BLaER1 treated with 17β-estradiol and CSF1 and Interleukin-3, amounts not matched to agents 10 nM and 100 nM (cell line): ENCODE measurements at regions not wholly inside any gene's neighbourhood (a gene's known extent, or its start where the extent isn't known, plus 50 kb on each side); places are given as distances from the start of the nearest gene placed in this dataset.
"Not testable (repeated sequence)": the region's sequence is repeated elsewhere in the genome, so short reads cannot be mapped to it uniquely, and the experiment has no call there.

Source experiments
- H3K27ac ChIP-seq, 11 experiments: shearing (Covaris generic); formaldehyde crosslinking; 2 replicates each; pipeline ENCODE4 v1.8.1; 2022
- H3K27me3 ChIP-seq, 11 experiments: shearing (Covaris generic); formaldehyde crosslinking; 2 replicates each; pipeline ENCODE4 v1.8.1; 2022
- H3K36me3 ChIP-seq, 11 experiments: shearing (Covaris generic); formaldehyde crosslinking; 2 replicates each; pipeline ENCODE4 v1.8.1; 2022
- H3K4me1 ChIP-seq, 10 experiments: shearing (Covaris generic); formaldehyde crosslinking; 2 replicates each; pipeline ENCODE4 v1.8.1; 2022
- H3K4me2 ChIP-seq, 11 experiments: shearing (Covaris generic); formaldehyde crosslinking; 2 replicates each; pipeline ENCODE4 v1.8.1; 2022
- H3K4me3 ChIP-seq, 10 experiments: shearing (Covaris generic); formaldehyde crosslinking; 2 replicates each; pipeline ENCODE4 v1.8.1; 2022
- H3K9ac ChIP-seq, 11 experiments: shearing (Covaris generic); formaldehyde crosslinking; 2 replicates each; pipeline ENCODE4 v1.8.1; 2022
- H3K9me3 ChIP-seq, 11 experiments: shearing (Covaris generic); formaldehyde crosslinking; replicated peaks in 1 of 11; 2 replicates each; pipeline ENCODE4 v1.8.1; 2022
- H4K20me1 ChIP-seq, 11 experiments: shearing (Covaris generic); formaldehyde crosslinking; 2 replicates each; pipeline ENCODE4 v1.8.1; 2022
- Cebpa-rat ChIP-seq, 11 experiments: shearing (Covaris generic); IDR thresholded peaks; 2 replicates each; pipeline ENCODE4 v1.8.1; 2022

GRCh38 chr5:126014676-126015075 lies 408.5 kb upstream of the GRAMD2B start:
- H3K27ac ChIP-seq, result no peak overlapping the region
- no peaks in the 10 kb centered on the region for H3K36me3 ChIP-seq
- H3K9me3 ChIP-seq, result no peaks in the 10 kb centered on the region
- no peak overlapping the region for H3K9ac ChIP-seq
- H3K4me3 ChIP-seq, result no peak overlapping the region
- no peaks in the 10 kb centered on the region for H4K20me1 ChIP-seq
- peaks cover 0 to 12% (median 6%) of the 10 kb centered on the region in 10 experiments; a peak in 8 of 20 replicates for H3K4me1 ChIP-seq
- no peak for TF ChIP-seq Cebpa-rat (IDR thresholded peaks at IDR 0.05)
- no peaks in the 10 kb centered on the region for H3K27me3 ChIP-seq
- H3K4me2 ChIP-seq, result peak overlapping the region in 7 of 11 experiments; percentile 2 to 45 (median 22); a peak in 6 of 22 replicates

- Histone ChIP-seq H3K4me1 (peaks cover 0 to 12% (median 6%) of the 10 kb centered on the region in 10 experiments; a peak in 8 of 20 replicates), H3K27me3 (no peaks in the 10 kb centered on the region), H3K36me3 (no peaks in the 10 kb centered on the region), H4K20me1 (no peaks in the 10 kb centered on the region), H3K9ac (no peak overlapping the region), H3K4me2 (peak overlapping the region in 5 of 11 experiments; percentile 14 to 45 (median 24); a peak in 5 of 22 replicates), H3K27ac (no peak overlapping the region), H3K4me3 (no peak overlapping the region), H3K9me3 (no peaks in the 10 kb centered on the region; a peak in 1 of 22 replicates)
- no peak for TF ChIP-seq Cebpa-rat (IDR thresholded peaks at IDR 0.05)
Observed at GRCh38 chr5:126015235-126016181, 407.7 kb upstream of the GRAMD2B start.

- H4K20me1 ChIP-seq, result no peaks in the 10 kb centered on the region
- TF ChIP-seq Cebpa-rat (IDR thresholded peaks at IDR 0.05), result no peak
- H3K27ac ChIP-seq, result no peak overlapping the region
- no peak overlapping the region for H3K9ac ChIP-seq
- no peaks in the 10 kb centered on the region for H3K36me3 ChIP-seq
- H3K4me2 ChIP-seq, result no peak overlapping the region
- H3K27me3 ChIP-seq, result no peaks in the 10 kb centered on the region
- peaks cover 0 to 12% (median 6%) of the 10 kb centered on the region in 10 experiments; a peak in 8 of 20 replicates for H3K4me1 ChIP-seq
- no peak overlapping the region for H3K4me3 ChIP-seq
- H3K9me3 ChIP-seq, result no peaks in the 10 kb centered on the region; a peak in 1 of 22 replicates
Observed at GRCh38 chr5:126016256-126016655, 407.0 kb upstream of the GRAMD2B start.

GRCh38 chr5:126017096-126017495 lies 406.1 kb upstream of the GRAMD2B start:
- no peak for TF ChIP-seq Cebpa-rat (IDR thresholded peaks at IDR 0.05)
- Histone ChIP-seq H3K9me3 (no peaks in the 10 kb centered on the region; a peak in 1 of 22 replicates), H4K20me1 (no peaks in the 10 kb centered on the region), H3K4me3 (no peak overlapping the region), H3K4me2 (no peak overlapping the region), H3K36me3 (no peaks in the 10 kb centered on the region), H3K27ac (no peak overlapping the region), H3K27me3 (no peaks in the 10 kb centered on the region), H3K9ac (no peak overlapping the region), H3K4me1 (peaks cover 0 to 12% (median 6%) of the 10 kb centered on the region in 10 experiments; a peak in 8 of 20 replicates)

DNA sequence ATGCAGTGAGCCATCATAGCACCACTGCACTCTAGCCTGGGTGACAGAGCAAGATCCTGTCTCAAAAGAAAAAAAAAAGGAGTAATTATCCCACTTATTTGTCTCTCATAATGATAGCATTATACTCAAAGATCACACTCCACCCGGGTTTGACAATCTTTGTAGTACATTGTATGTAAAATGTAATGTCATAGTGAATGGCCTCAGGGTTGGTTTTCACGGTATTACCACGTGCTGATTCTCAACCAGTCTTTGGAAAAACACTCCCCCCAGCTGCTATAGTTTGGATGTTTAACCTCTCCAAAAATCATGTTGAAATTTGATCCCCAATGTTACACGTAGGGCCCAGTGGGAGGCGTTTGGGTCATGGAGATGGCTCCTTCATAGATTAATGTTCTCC lies 402.4 kb upstream of the GRAMD2B start:
- H3K4me1 ChIP-seq, result no peaks in the 10 kb centered on the region
- H3K27ac ChIP-seq, result no peak overlapping the region
- H3K9me3 ChIP-seq, result no peaks in the 10 kb centered on the region; a peak in 2 of 22 replicates
- no peak overlapping the region for H3K4me3 ChIP-seq
- no peak for TF ChIP-seq Cebpa-rat (IDR thresholded peaks at IDR 0.05)
- H3K9ac ChIP-seq, result no peak overlapping the region
- no peaks in the 10 kb centered on the region for H3K27me3 ChIP-seq
- no peaks in the 10 kb centered on the region for H3K36me3 ChIP-seq
- H4K20me1 ChIP-seq, result no peaks in the 10 kb centered on the region
- H3K4me2 ChIP-seq, result no peak overlapping the region

DNA sequence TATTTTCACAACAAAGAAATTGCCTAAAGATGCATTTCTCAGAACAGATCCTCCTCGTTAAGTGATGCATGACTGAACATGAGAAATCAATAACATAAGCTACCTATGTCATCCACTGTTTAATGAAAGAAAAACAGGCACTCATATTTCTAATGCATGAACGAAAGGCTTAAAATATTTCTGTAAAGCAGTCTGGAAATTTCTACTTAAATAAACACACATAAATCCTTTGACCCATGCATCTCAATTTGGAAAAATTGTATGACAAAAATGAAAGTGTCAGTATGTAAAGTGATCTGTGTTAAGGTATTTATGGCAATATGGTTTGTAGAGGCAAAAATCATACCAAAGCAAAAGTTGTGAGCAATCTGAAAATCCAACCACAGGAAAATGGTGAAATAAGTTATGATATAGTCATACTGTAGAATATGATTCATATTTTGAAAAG lies 399.2 kb upstream of the GRAMD2B start:
- no peaks in the 10 kb centered on the region for H3K36me3 ChIP-seq
- no peak overlapping the region for H3K9ac ChIP-seq
- no peak overlapping the region for H3K4me3 ChIP-seq
- no peaks in the 10 kb centered on the region for H3K27me3 ChIP-seq
- no peaks in the 10 kb centered on the region for H4K20me1 ChIP-seq
- TF ChIP-seq Cebpa-rat (IDR thresholded peaks at IDR 0.05), result no peak
- no peak overlapping the region for H3K4me2 ChIP-seq
- no peaks in the 10 kb centered on the region for H3K4me1 ChIP-seq
- H3K27ac ChIP-seq, result no peak overlapping the region
- H3K9me3 ChIP-seq, result peaks cover 20 to 27% (median 24%) of the 10 kb centered on the region in 11 experiments

DNA sequence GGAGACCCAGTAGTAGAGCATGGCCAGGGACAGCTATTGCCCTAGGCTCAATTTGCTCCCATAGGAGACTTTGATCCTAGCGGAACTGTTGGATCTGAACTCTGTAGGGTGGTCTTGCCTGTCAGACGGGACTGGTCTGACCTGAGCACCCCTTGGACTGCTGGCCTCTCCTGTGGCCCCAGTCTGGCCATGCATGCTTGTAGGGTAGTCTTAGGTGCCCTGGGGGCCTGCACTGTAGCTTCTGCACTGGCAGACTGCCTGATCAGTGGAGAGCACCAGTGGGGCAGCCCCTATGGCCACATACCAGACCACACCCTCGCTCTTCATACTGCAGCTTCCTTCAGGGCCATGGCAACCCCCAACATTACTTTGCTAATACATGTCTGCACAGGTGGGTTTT lies 396.1 kb upstream of the GRAMD2B start:
- H3K36me3 ChIP-seq, result no peaks in the 10 kb centered on the region
- H3K27me3 ChIP-seq, result no peaks in the 10 kb centered on the region
- H3K9ac ChIP-seq, result no peak overlapping the region
- no peak overlapping the region for H3K4me2 ChIP-seq
- TF ChIP-seq Cebpa-rat (IDR thresholded peaks at IDR 0.05), result no peak
- H3K4me3 ChIP-seq, result no peak overlapping the region
- no peak overlapping the region for H3K27ac ChIP-seq
- H3K4me1 ChIP-seq, result no peaks in the 10 kb centered on the region
- peaks cover 33 to 44% (median 40%) of the 10 kb centered on the region in 11 experiments for H3K9me3 ChIP-seq
- H4K20me1 ChIP-seq, result no peaks in the 10 kb centered on the region

GRCh38 chr5:126027652-126028051 lies 395.6 kb upstream of the GRAMD2B start:
- no peaks in the 10 kb centered on the region for H3K36me3 ChIP-seq
- no peak overlapping the region for H3K27ac ChIP-seq
- no peak for TF ChIP-seq Cebpa-rat (IDR thresholded peaks at IDR 0.05)
- no peak overlapping the region for H3K9ac ChIP-seq
- no peaks in the 10 kb centered on the region for H4K20me1 ChIP-seq
- no peak overlapping the region for H3K4me2 ChIP-seq
- peaks cover 33 to 44% (median 40%) of the 10 kb centered on the region in 11 experiments for H3K9me3 ChIP-seq
- no peaks in the 10 kb centered on the region for H3K4me1 ChIP-seq
- H3K27me3 ChIP-seq, result no peaks in the 10 kb centered on the region
- H3K4me3 ChIP-seq, result no peak overlapping the region

- peaks cover 33 to 44% (median 40%) of the 10 kb centered on the region in 11 experiments for H3K9me3 ChIP-seq
- H3K27me3 ChIP-seq, result no peaks in the 10 kb centered on the region
- H3K27ac ChIP-seq, result no peak overlapping the region
- no peak overlapping the region for H3K9ac ChIP-seq
- H3K36me3 ChIP-seq, result no peaks in the 10 kb centered on the region
- TF ChIP-seq Cebpa-rat (IDR thresholded peaks at IDR 0.05), result no peak
- H3K4me1 ChIP-seq, result no peaks in the 10 kb centered on the region
- no peak overlapping the region for H3K4me3 ChIP-seq
- H4K20me1 ChIP-seq, result no peaks in the 10 kb centered on the region
- H3K4me2 ChIP-seq, result no peak overlapping the region
Observed at GRCh38 chr5:126028336-126028735, 394.9 kb upstream of the GRAMD2B start.

DNA sequence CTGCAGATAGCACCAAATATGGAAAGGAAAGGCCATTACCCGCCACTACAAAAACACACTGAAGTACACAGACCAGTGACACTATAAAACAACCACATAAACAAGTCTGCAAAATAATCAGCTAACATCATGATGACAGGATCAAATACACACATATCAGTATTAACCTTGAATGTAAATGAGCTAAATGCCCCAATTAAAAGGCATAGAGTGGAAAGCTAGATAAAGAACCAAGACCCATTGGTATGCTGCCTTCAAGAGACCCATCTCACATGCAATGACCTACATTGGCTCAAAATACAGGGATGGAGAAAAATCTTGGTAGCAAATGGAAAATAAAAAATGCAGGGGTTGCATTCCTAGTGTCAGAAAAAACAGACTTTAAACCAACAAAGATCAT lies 393.9 kb upstream of the GRAMD2B start:
- not testable (repeated sequence) for H3K4me2 ChIP-seq, H3K4me3 ChIP-seq, H4K20me1 ChIP-seq, H3K9ac ChIP-seq, H3K27me3 ChIP-seq, H3K4me1 ChIP-seq, H3K36me3 ChIP-seq, H3K27ac ChIP-seq
- peaks cover 33 to 44% (median 40%) of the 10 kb centered on the region in 11 experiments for H3K9me3 ChIP-seq
